Small intestine (tissue), 7 donors: ENCODE measurements at regions not wholly inside any gene's neighbourhood (a gene's known extent, or its start where the extent isn't known, plus 50 kb on each side); places are given as distances from the start of the nearest gene placed in this dataset.

ENCODE experiments used
- DNase-seq, 2 donors: peaks; one replicate each; pipeline versions ENCODE4 v3.0.0 to v3.0.0-alpha.2; 2013
- FAIRE-seq: peaks from 2 replicates; lab custom pipeline; 2012; peaks lifted over from hg19 to GRCh38; lab: Jason Lieb, UNC
- H3K27ac ChIP-seq, 3 donors: one replicate each; pipeline ENCODE4 v1.5.1; 2013; ENCODE audit warnings: low read length in 2 of 3, mild to moderate bottlenecking in 2 of 3, control low read depth in 1 of 3, inconsistent platforms in 1 of 3, low read depth in 1 of 3, moderate library complexity in 1 of 3
- H3K27me3 ChIP-seq, 3 donors: one replicate each; pipeline ENCODE4 v1.6.1; 2013; ENCODE audit warnings: low read length in 3 of 3, inconsistent platforms in 1 of 3; ENCODE audit not compliant: control insufficient read depth in 3 of 3, insufficient read depth in 3 of 3
- H3K36me3 ChIP-seq, 3 donors: one replicate each; pipeline ENCODE4 v1.6.1; 2013; ENCODE audit warnings: low read length in 3 of 3, inconsistent platforms in 1 of 3, low read depth in 1 of 3, mild to moderate bottlenecking in 1 of 3, moderate library complexity in 1 of 3; ENCODE audit not compliant: control insufficient read depth in 3 of 3, insufficient read depth in 2 of 3
- H3K4me1 ChIP-seq, 3 donors: one replicate each; pipeline ENCODE4 v1.6.1; 2013; ENCODE audit warnings: low read length in 2 of 3, inconsistent platforms in 1 of 3, low read depth in 1 of 3, mild to moderate bottlenecking in 1 of 3, moderate library complexity in 1 of 3; ENCODE audit not compliant: control insufficient read depth in 3 of 3, insufficient read depth in 2 of 3
- H3K4me3 ChIP-seq, 3 donors: one replicate each; pipeline ENCODE4 v1.5.1; 2013; ENCODE audit warnings: low read length in 3 of 3, control low read depth in 1 of 3, inconsistent platforms in 1 of 3, low read depth in 1 of 3, mild to moderate bottlenecking in 1 of 3, moderate library complexity in 1 of 3
- H3K9me3 ChIP-seq, 2 donors: one replicate each; pipeline ENCODE4 v1.6.1; 2013; ENCODE audit warnings: low read depth in 1 of 2, low read length in 1 of 2; ENCODE audit not compliant: control insufficient read depth in 2 of 2, insufficient read depth in 1 of 2
- WGBS, 3 donors: extraction: QIAGEN DNeasy Blood & Tissue Kit; methylation state at CpG; one replicate each; pipeline ENCODE4 v1.1.7; 2013; 5-methylcytosine and 5-hydroxymethylcytosine counted together
- donor health status: healthy with polysubstance abuse.
- donor health status: control.
- donor health status: control.
- donor health status: Bipolar disorder and iron deficiency.
- donor health status: healthy.

- Histone ChIP-seq H3K9me3 (peaks cover 0 to 12% of the 10 kb centered on the region in 2 donors), H3K36me3 (no peaks in the 10 kb centered on the region), H3K27ac (no peak overlapping the region), H3K4me3 (no peak overlapping the region), H3K27me3 (no peaks in the 10 kb centered on the region), H3K4me1 (no peaks in the 10 kb centered on the region)
- FAIRE-seq (no peak), DNase-seq (no peak)
- WGBS, 3 donors: 72 to 80% (median 74%) methylated on average over 2 of the region's 2 CpGs
Observed at GRCh38 chr1:55611123-55611522, 396.0 kb upstream of the USP24 start.

DNA sequence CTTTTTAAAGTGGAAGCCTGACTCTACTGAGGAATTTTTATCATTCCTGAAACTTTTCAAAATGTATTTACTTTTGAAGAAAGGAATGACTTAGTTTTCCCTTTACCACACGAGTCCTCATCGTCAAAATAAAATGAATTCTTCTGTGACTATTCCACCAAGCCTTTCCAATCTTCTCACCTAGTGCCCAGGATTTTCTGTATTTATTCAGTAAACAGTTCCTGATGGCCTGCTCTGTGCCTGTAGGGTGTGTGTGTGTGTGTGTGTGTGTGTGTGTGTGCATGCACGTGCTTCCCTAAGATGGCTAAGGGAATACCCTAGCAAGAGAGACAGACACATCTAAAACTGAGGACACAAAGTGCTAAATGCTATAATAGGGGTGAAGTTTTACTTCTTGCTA, 395.0 kb upstream of the USP24 start:
- Histone ChIP-seq H3K9me3 (peaks cover 0 to 12% of the 10 kb centered on the region in 2 donors), H3K36me3 (no peaks in the 10 kb centered on the region), H3K4me3 (no peak overlapping the region), H3K27ac (no peak overlapping the region), H3K4me1 (no peaks in the 10 kb centered on the region), H3K27me3 (no peaks in the 10 kb centered on the region)
- WGBS, 3 donors: 64 to 75% (median 71%) methylated on average over 3 of the region's 3 CpGs
- DNase-seq (no peak), FAIRE-seq (no peak)

GRCh38 chr1:55609630-55610029, 394.5 kb upstream of the USP24 start:
- Histone ChIP-seq H3K27me3 (no peaks in the 10 kb centered on the region), H3K4me3 (no peak overlapping the region), H3K9me3 (peaks cover 0 to 12% of the 10 kb centered on the region in 2 donors), H3K27ac (no peak overlapping the region), H3K36me3 (no peaks in the 10 kb centered on the region), H3K4me1 (no peaks in the 10 kb centered on the region)
- DNase-seq (no peak), FAIRE-seq (no peak)

DNA sequence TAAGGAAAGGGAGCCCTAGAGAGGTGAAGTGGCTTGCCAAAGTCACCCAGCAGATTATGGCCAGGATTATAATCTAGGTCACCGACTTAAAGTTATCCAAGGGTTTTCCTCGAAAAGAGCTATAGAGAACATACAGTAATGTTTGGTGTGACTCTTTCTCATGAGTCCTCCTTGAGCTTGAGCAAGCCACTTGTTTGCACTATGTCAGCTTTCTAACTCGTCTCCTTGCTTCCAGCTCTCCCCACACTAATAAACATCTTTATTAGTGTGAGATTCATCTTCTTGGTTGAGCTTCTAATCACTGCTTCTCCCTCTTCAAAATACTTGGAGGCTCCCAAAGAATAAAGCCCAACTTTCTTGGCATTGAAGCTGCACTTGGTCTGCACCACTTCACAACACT, 390.0 kb upstream of the USP24 start:
- Histone ChIP-seq H3K4me1 (no peaks in the 10 kb centered on the region), H3K4me3 (no peak overlapping the region), H3K27ac (no peak overlapping the region), H3K36me3 (no peaks in the 10 kb centered on the region), H3K27me3 (no peaks in the 10 kb centered on the region), H3K9me3 (peaks cover 0 to 12% of the 10 kb centered on the region in 2 donors)
- DNase-seq: no peak
- FAIRE-seq: no peak
- 70 to 82% (median 73%) methylated on average over 3 of the region's 3 CpGs for WGBS, 3 donors

DNA sequence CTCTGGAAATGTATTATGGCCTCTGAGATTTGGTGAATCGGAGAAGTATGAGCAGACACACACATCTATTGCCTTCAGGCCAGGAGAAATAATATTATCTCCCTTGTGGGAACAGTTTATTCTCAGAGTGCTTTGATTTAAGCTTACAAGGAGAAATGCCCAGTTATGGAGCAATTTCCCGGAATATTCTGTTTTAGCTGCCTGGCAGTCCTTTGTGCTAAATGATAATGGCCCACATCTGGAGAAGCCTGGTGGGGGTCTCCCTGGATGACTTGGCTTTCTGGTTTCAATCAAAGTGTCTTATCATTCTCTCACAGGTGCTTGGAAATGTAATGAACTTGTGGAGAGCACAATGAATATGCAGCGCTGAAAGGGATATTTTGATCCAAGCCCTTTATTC, 389.6 kb upstream of the USP24 start:
- Histone ChIP-seq H3K4me3 (no peak overlapping the region), H3K4me1 (no peaks in the 10 kb centered on the region), H3K27ac (no peak overlapping the region), H3K36me3 (no peaks in the 10 kb centered on the region), H3K27me3 (no peaks in the 10 kb centered on the region), H3K9me3 (peaks cover 0 to 12% of the 10 kb centered on the region in 2 donors)
- WGBS, 3 donors: 87 to 90% (median 89%) methylated on average over 3 of the region's 3 CpGs
- FAIRE-seq (no peak), DNase-seq (no peak)

- DNase-seq (no peak), FAIRE-seq (no peak)
- no peak overlapping the region for H3K27ac ChIP-seq
- peaks cover 0 to 12% of the 10 kb centered on the region in 2 donors for H3K9me3 ChIP-seq
- H3K27me3 ChIP-seq: no peaks in the 10 kb centered on the region
- H3K4me3 ChIP-seq: no peak overlapping the region
- H3K4me1 ChIP-seq: no peaks in the 10 kb centered on the region
- H3K36me3 ChIP-seq: no peaks in the 10 kb centered on the region
Observed at GRCh38 chr1:55604179-55604578, 389.0 kb upstream of the USP24 start.

- no peaks in the 10 kb centered on the region for H3K36me3 ChIP-seq
- H3K4me1 ChIP-seq: no peaks in the 10 kb centered on the region
- H3K4me3 ChIP-seq: no peak overlapping the region
- no peaks in the 10 kb centered on the region for H3K9me3 ChIP-seq
- DNase-seq (no peak), FAIRE-seq (no peak)
- no peaks in the 10 kb centered on the region for H3K27me3 ChIP-seq
- no peak overlapping the region for H3K27ac ChIP-seq
Observed at GRCh38 chr1:55600242-55600641, 385.1 kb upstream of the USP24 start.

DNA sequence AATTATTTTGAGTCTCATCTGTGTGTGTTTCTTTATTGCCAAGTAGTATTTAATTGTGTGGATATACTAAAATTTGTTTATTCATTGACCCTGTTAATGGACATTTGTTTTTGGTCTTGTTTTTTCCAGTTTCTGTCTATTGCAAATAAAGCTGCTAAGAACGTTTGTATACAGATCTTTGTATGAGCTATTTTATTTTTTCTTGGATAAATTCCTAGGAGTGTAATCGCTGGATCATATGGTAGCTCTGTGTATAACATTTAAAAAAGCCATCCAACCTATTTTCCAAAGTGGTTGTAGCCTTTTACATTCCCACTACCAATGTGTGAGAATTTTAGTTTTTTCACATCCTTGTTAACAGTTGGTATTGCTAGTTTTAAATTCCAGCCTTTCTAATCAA, 382.7 kb upstream of the USP24 start:
- H3K9me3 ChIP-seq: no peaks in the 10 kb centered on the region
- FAIRE-seq (peak; percentile 15), DNase-seq (no peak)
- 50 to 65% (median 51%) methylated on average over 2 of the region's 2 CpGs for WGBS, 3 donors
- no peak overlapping the region for H3K4me3 ChIP-seq
- H3K27me3 ChIP-seq: no peaks in the 10 kb centered on the region
- no peak overlapping the region for H3K27ac ChIP-seq
- H3K36me3 ChIP-seq: no peaks in the 10 kb centered on the region
- H3K4me1 ChIP-seq: no peaks in the 10 kb centered on the region

GRCh38 chr1:55594701-55595100, 379.5 kb upstream of the USP24 start:
- no peaks in the 10 kb centered on the region for H3K4me1 ChIP-seq
- WGBS, 3 donors: 76 to 90% (median 83%) methylated on average over 4 of the region's 4 CpGs
- DNase-seq (no peak), FAIRE-seq (no peak)
- H3K27ac ChIP-seq: no peak overlapping the region
- H3K36me3 ChIP-seq: no peaks in the 10 kb centered on the region
- no peaks in the 10 kb centered on the region for H3K9me3 ChIP-seq
- H3K4me3 ChIP-seq: no peak overlapping the region
- no peaks in the 10 kb centered on the region for H3K27me3 ChIP-seq
